Esophagus (tissue), 2 donors: ENCODE measurements at regions not wholly inside any gene's neighbourhood (a gene's known extent, or its start where the extent isn't known, plus 50 kb on each side); places are given as distances from the start of the nearest gene placed in this dataset.

Experiments
- H3K27ac ChIP-seq, 2 donors: one replicate each; pipeline ENCODE4 v1.5.1; 2013; ENCODE audit warnings: low read depth in 2 of 2, mild to moderate bottlenecking in 2 of 2, inconsistent platforms in 1 of 2, low read length in 1 of 2, moderate library complexity in 1 of 2
- H3K27me3 ChIP-seq, 2 donors: one replicate each; pipeline ENCODE4 v1.6.1; 2013; ENCODE audit warnings: low read length in 2 of 2, control low read depth in 1 of 2, mild to moderate bottlenecking in 1 of 2; ENCODE audit not compliant: insufficient read depth in 2 of 2, control insufficient read depth in 1 of 2
- H3K36me3 ChIP-seq, 2 donors: one replicate each; pipeline ENCODE4 v1.6.1; 2013; ENCODE audit warnings: low read length in 1 of 2; ENCODE audit not compliant: control insufficient read depth in 2 of 2, insufficient read depth in 2 of 2
- H3K4me1 ChIP-seq, 2 donors: one replicate each; pipeline ENCODE4 v1.6.1; 2013; ENCODE audit warnings: low read length in 1 of 2; ENCODE audit not compliant: control insufficient read depth in 2 of 2, insufficient read depth in 2 of 2
- H3K4me3 ChIP-seq, 2 donors: one replicate each; pipeline ENCODE4 v1.5.1; 2013; ENCODE audit warnings: low read length in 2 of 2, mild to moderate bottlenecking in 2 of 2, low read depth in 1 of 2, moderate library complexity in 1 of 2
- H3K9me3 ChIP-seq, 2 donors: one replicate each; pipeline ENCODE4 v1.6.1; 2013; ENCODE audit warnings: mild to moderate bottlenecking in 2 of 2, low read depth in 1 of 2, low read length in 1 of 2, moderate library complexity in 1 of 2; ENCODE audit not compliant: control insufficient read depth in 2 of 2, insufficient read depth in 1 of 2
- WGBS, 2 donors: extraction: QIAGEN DNeasy Blood & Tissue Kit; methylation state at CpG; one replicate each; pipeline ENCODE4 v1.1.7; 2013; 5-methylcytosine and 5-hydroxymethylcytosine counted together
- donor health status: healthy with polysubstance abuse.
- donor health status: Bipolar disorder and iron deficiency.

- 90 to 92% methylated on average over 4 of the region's 4 CpGs for WGBS, 2 donors
- H3K9me3 ChIP-seq: peaks cover 0 to 2% of the 10 kb centered on the region in 2 donors
Measured at GRCh38 chr2:120907822-120908221, 172.2 kb downstream of the GLI2 start.

GRCh38 chr2:120908314-120908975 is 172.8 kb downstream of the GLI2 start:
- 79 to 82% methylated on average over 4 to 5 of the region's 5 CpGs for WGBS, 2 donors

More at GRCh38 chr2:120907822-120908221, 172.2 kb downstream of the GLI2 start:
- H3K4me3 ChIP-seq: no peak overlapping the region
- H3K4me1 ChIP-seq: peaks cover 0 to 13% of the 10 kb centered on the region in 2 donors
- H3K36me3 ChIP-seq: no peaks in the 10 kb centered on the region
- H3K27ac ChIP-seq: no peak overlapping the region
- no peaks in the 10 kb centered on the region for H3K27me3 ChIP-seq

GRCh38 chr2:120909102-120909501 is 173.4 kb downstream of the GLI2 start:
- no peaks in the 10 kb centered on the region for H3K36me3 ChIP-seq
- WGBS, 2 donors: 76 to 82% methylated on average over 2 of the region's 2 CpGs
- no peak overlapping the region for H3K27ac ChIP-seq
- no peak overlapping the region for H3K4me3 ChIP-seq
- peaks cover 2 to 13% of the 10 kb centered on the region in 2 donors for H3K4me1 ChIP-seq
- peaks cover 0 to 2% of the 10 kb centered on the region in 2 donors for H3K9me3 ChIP-seq
- H3K27me3 ChIP-seq: no peaks in the 10 kb centered on the region

More at GRCh38 chr2:120908314-120908975, 172.8 kb downstream of the GLI2 start:
- H3K27me3 ChIP-seq: no peaks in the 10 kb centered on the region
- H3K36me3 ChIP-seq: no peaks in the 10 kb centered on the region
- peaks cover 0 to 2% of the 10 kb centered on the region in 2 donors for H3K9me3 ChIP-seq
- no peak overlapping the region for H3K27ac ChIP-seq
- no peak overlapping the region for H3K4me3 ChIP-seq
- H3K4me1 ChIP-seq: peaks cover 0 to 13% of the 10 kb centered on the region in 2 donors

GRCh38 chr2:120910164-120910563 is 174.5 kb downstream of the GLI2 start:
- peaks cover 0 to 2% of the 10 kb centered on the region in 2 donors for H3K9me3 ChIP-seq
- no peak overlapping the region for H3K4me3 ChIP-seq
- peaks cover 5 to 19% of the 10 kb centered on the region in 2 donors for H3K4me1 ChIP-seq
- H3K27ac ChIP-seq: no peak overlapping the region
- no peaks in the 10 kb centered on the region for H3K36me3 ChIP-seq
- WGBS, 2 donors: 91 to 92% methylated on average over 5 of the region's 5 CpGs
- no peaks in the 10 kb centered on the region for H3K27me3 ChIP-seq

- H3K36me3 ChIP-seq: no peaks in the 10 kb centered on the region
- peak overlapping the region; percentile 71 to 77 for H3K27ac ChIP-seq
- H3K4me3 ChIP-seq: no peak overlapping the region
- WGBS, 2 donors: 67 to 74% methylated on average over 16 of the region's 16 CpGs
- H3K9me3 ChIP-seq: peaks cover 0 to 4% of the 10 kb centered on the region in 2 donors
- no peaks in the 10 kb centered on the region for H3K27me3 ChIP-seq
- H3K4me1 ChIP-seq: peaks cover 5 to 22% of the 10 kb centered on the region in 2 donors
Measured at GRCh38 chr2:120910956-120911951, 175.6 kb downstream of the GLI2 start.

GRCh38 chr2:120912101-120912985 is 176.7 kb downstream of the GLI2 start:
- Histone ChIP-seq H3K9me3 (peaks cover 0 to 4% of the 10 kb centered on the region in 2 donors), H3K4me1 (peaks cover 5 to 22% of the 10 kb centered on the region in 2 donors), H3K27me3 (no peaks in the 10 kb centered on the region), H3K36me3 (no peaks in the 10 kb centered on the region), H3K4me3 (no peak overlapping the region), H3K27ac (peak overlapping the region; percentile 71 to 83)
- WGBS, 2 donors: 36 to 48% methylated on average over 29 of the region's 29 CpGs

GRCh38 chr2:120913972-120914838 is 178.5 kb downstream of the GLI2 start:
- H3K4me1 ChIP-seq: peaks cover 5 to 22% of the 10 kb centered on the region in 2 donors
- peaks cover 0 to 2% of the 10 kb centered on the region in 2 donors for H3K9me3 ChIP-seq
- 90 to 91% methylated on average over 13 of the region's 13 CpGs for WGBS, 2 donors
- H3K27ac ChIP-seq: peak overlapping the region in 1 of 2 donors; percentile 9
- no peaks in the 10 kb centered on the region for H3K36me3 ChIP-seq
- no peak overlapping the region for H3K4me3 ChIP-seq
- H3K27me3 ChIP-seq: no peaks in the 10 kb centered on the region

- WGBS, 2 donors: 41 to 50% methylated on average over 17 of the region's 17 CpGs
- Histone ChIP-seq H3K36me3 (no peaks in the 10 kb centered on the region), H3K27me3 (no peaks in the 10 kb centered on the region), H3K4me3 (no peak overlapping the region), H3K27ac (peak overlapping the region in 1 of 2 donors; percentile 9), H3K4me1 (peaks cover 5 to 22% of the 10 kb centered on the region in 2 donors), H3K9me3 (peaks cover 0 to 2% of the 10 kb centered on the region in 2 donors)
Measured at GRCh38 chr2:120914839-120915521, 179.3 kb downstream of the GLI2 start.
